ENCODE measurements at regions not wholly inside any gene's neighbourhood (a gene's known extent, or its start where the extent isn't known, plus 50 kb on each side); places are given as distances from the start of the nearest gene placed in this dataset.

GRCh38 chr3:23052208-23052607, 150.9 kb upstream of the UBE2E2 start:
- no peaks in the 10 kb centered on the region for H3K79me1 ChIP-seq (ENCODE audit: insufficient read depth, low read depth, low read length, poor library complexity, severe bottlenecking)

More at GRCh38 chr3:23052208-23052607, 150.9 kb upstream of the UBE2E2 start:
- no peak overlapping the region for H3K9ac ChIP-seq (ENCODE audit: extremely low read depth, insufficient read length, low read length)
- no peak overlapping the region for H3K4me2 ChIP-seq (ENCODE audit: insufficient read depth, insufficient read length, low read length)
- no peak overlapping the region for H3K18ac ChIP-seq (ENCODE audit: insufficient read length, low read depth, low read length)
- DNase-seq, result no peak
- no peak overlapping the region for H2AFZ ChIP-seq (ENCODE audit: low read length)
- H3K56ac ChIP-seq (ENCODE audit: insufficient read length, low read depth, low read length), result no peak overlapping the region
- H4K5ac ChIP-seq (ENCODE audit: insufficient read length, low read depth, low read length), result no peak overlapping the region
- no peak overlapping the region for H2BK120ac ChIP-seq (ENCODE audit: low read depth, low read length, poor library complexity, severe bottlenecking)
- no peaks in the 10 kb centered on the region for H3K23me2 ChIP-seq (ENCODE audit: insufficient read length, low read depth, low read length, poor library complexity, severe bottlenecking)
- H3K4me1 Mint-ChIP-seq, result no peaks in the 10 kb centered on the region
- no peak overlapping the region for H3K27ac ChIP-seq (ENCODE audit: insufficient read length, low read depth, low read length)
- H2AK5ac ChIP-seq (ENCODE audit: insufficient read length, low read length), result no peak overlapping the region
- no peak overlapping the region for H2BK20ac ChIP-seq (ENCODE audit: low read depth, low read length, poor library complexity, severe bottlenecking)
- no peaks in the 10 kb centered on the region for H3K27me3 Mint-ChIP-seq (ENCODE audit: low read depth)
- no peak overlapping the region for H3K23ac ChIP-seq (ENCODE audit: insufficient read length, low read depth, low read length)
- no peak overlapping the region for H4K8ac ChIP-seq (replicated peaks; ENCODE audit: insufficient read length, low read depth, low read length)
- no peak overlapping the region for H3T11ph ChIP-seq (ENCODE audit: low read length)
- H3K27me3 ChIP-seq (ENCODE audit: insufficient read depth, low read length), result no peaks in the 10 kb centered on the region
- H3K79me2 ChIP-seq (ENCODE audit: insufficient read depth, low read length), result no peaks in the 10 kb centered on the region
- H3K4me1 ChIP-seq (ENCODE audit: insufficient read depth, low read length), result no peaks in the 10 kb centered on the region
- no peak overlapping the region for H3K14ac ChIP-seq (ENCODE audit: insufficient read depth, low read length)
- no peak for TF ChIP-seq CTCF (conservative IDR thresholded peaks at IDR 0.05)
- no peak overlapping the region for H3K4me3 Mint-ChIP-seq
- H4K91ac ChIP-seq (ENCODE audit: insufficient read length, low read depth, low read length), result no peak overlapping the region
- H3K9me3 Mint-ChIP-seq, result peaks cover 9 to 13% of the 10 kb centered on the region in 2 experiments
- H2BK5ac ChIP-seq (ENCODE audit: insufficient read length, low read length), result no peak overlapping the region
- no peak overlapping the region for H3K4ac ChIP-seq (ENCODE audit: low read depth, low read length)
- H3K36me3 Mint-ChIP-seq (ENCODE audit: insufficient read depth in 1 of 3, low read depth in 3 of 3), result peaks cover 1 to 4% (median 3%) of the 10 kb centered on the region in 3 experiments; a peak in 5 of 7 replicates
- H3K27ac Mint-ChIP-seq, result no peak overlapping the region
- no peak overlapping the region for H2BK12ac ChIP-seq (ENCODE audit: insufficient read length, low read depth, low read length)
- no CpG with 5 or more reads among the region's 1 CpG for WGBS (ENCODE audit: extremely low coverage, insufficient read length, low lambda C conversion rate)
- H2BK15ac ChIP-seq (ENCODE audit: low read depth, low read length), result no peak overlapping the region
- no peaks in the 10 kb centered on the region for H4K20me1 ChIP-seq (ENCODE audit: control insufficient read depth, insufficient read depth, insufficient read length)
- no peaks in the 10 kb centered on the region for H3K9me3 ChIP-seq (ENCODE audit: control insufficient read depth, low read depth, low read length)
